Vagina (tissue), 2 donors: ENCODE measurements at regions not wholly inside any gene's neighbourhood (a gene's known extent, or its start where the extent isn't known, plus 50 kb on each side); places are given as distances from the start of the nearest gene placed in this dataset.
"Not testable (repeated sequence)": the region's sequence is repeated elsewhere in the genome, so short reads cannot be mapped to it uniquely, and the experiment has no call there.

ENCODE experiments used
- DNase-seq, 2 donors: peaks; one replicate each; pipeline ENCODE4 v3.0.0-alpha.2; 2017; ENCODE audit errors: extremely low spot score in 2 of 2
- H3K27ac ChIP-seq: fragments of 200-600 bp; sonication (generic); one replicate; pipeline ENCODE4 v1.5.1; 2019
- H3K27me3 ChIP-seq: fragments of 200-600 bp; sonication (generic); one replicate; pipeline ENCODE4 v1.5.1; 2019
- H3K36me3 ChIP-seq, 2 donors: fragments of 200-600 bp; sonication (generic); one replicate each; pipeline ENCODE4 v1.5.1; 2017 to 2019
- H3K4me1 ChIP-seq: fragments of 200-600 bp; sonication (generic); one replicate; pipeline ENCODE4 v1.5.1; 2019
- H3K4me3 ChIP-seq, 2 donors: fragments of 200-600 bp; sonication (generic); 1 replicate in 1 of 2; 2 replicates in 1 of 2; pipeline ENCODE4 v1.5.1; 2016 to 2019
- H3K9me3 ChIP-seq: fragments of 200-600 bp; sonication (generic); one replicate; pipeline ENCODE4 v1.5.1; 2019
- POLR2A ChIP-seq, 2 donors: fragments of 450-650 bp; IDR thresholded peaks; one replicate each; pipeline ENCODE4 v1.6.1; 2017; ENCODE audit warnings: antibody characterized with exemption in 2 of 2, mild to moderate bottlenecking in 2 of 2, moderate library complexity in 2 of 2
- POLR2AphosphoS5 ChIP-seq, 2 donors: sonication (generic); formaldehyde crosslinking; IDR thresholded peaks; one replicate each; pipeline ENCODE4 v1.9.0; 2017; ENCODE audit warnings: antibody characterized with exemption in 2 of 2, mild to moderate bottlenecking in 2 of 2, low read depth in 1 of 2; ENCODE audit not compliant: insufficient read depth in 1 of 2
- intact Hi-C: fragments of 100-400 bp; cut with DNase I; formaldehyde crosslinking; loops from one replicate; pipeline ENCODE4 v1.15.1; 2023
- TF ChIP-seq, protein P1 (sequence below), 3 experiments: fragments of 450-650 bp in 2 of 3; fragments of 200-600 bp in 1 of 3; sonication (generic) in 1 of 3; IDR thresholded peaks; one replicate each; pipeline ENCODE4 v1.5.1; 2017 to 2019; ENCODE audit warnings: antibody characterized with exemption in 3 of 3, mild to moderate bottlenecking in 2 of 3, moderate library complexity in 2 of 3

DNA sequence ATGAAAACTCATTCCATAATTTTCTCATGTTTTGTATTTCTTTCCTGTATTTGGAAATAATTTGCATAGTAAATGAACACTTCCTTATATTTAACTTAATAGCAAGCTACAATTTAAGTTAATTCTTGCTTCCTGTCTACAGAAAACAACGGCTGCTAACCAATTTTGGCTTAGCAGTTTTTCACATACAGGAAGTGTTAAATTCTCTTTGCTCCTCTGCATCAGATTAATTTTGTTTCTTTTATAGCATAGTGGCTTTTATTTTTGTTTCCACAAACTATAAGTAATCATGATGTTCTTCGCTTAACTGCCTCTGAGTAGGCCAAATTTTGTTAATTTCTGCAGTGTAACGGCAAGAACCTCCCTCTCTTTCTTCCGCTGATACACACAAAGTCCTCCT lies 182.9 kb downstream of the ALX1 start:
- no peak overlapping the region for H3K27ac ChIP-seq
- peaks cover 22% of the 10 kb centered on the region for H3K4me1 ChIP-seq
- H3K4me3 ChIP-seq: no peak overlapping the region
- TF ChIP-seq, protein P1, sequence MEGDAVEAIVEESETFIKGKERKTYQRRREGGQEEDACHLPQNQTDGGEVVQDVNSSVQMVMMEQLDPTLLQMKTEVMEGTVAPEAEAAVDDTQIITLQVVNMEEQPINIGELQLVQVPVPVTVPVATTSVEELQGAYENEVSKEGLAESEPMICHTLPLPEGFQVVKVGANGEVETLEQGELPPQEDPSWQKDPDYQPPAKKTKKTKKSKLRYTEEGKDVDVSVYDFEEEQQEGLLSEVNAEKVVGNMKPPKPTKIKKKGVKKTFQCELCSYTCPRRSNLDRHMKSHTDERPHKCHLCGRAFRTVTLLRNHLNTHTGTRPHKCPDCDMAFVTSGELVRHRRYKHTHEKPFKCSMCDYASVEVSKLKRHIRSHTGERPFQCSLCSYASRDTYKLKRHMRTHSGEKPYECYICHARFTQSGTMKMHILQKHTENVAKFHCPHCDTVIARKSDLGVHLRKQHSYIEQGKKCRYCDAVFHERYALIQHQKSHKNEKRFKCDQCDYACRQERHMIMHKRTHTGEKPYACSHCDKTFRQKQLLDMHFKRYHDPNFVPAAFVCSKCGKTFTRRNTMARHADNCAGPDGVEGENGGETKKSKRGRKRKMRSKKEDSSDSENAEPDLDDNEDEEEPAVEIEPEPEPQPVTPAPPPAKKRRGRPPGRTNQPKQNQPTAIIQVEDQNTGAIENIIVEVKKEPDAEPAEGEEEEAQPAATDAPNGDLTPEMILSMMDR (IDR thresholded peaks at IDR 0.05): no peak
- TF ChIP-seq POLR2A (IDR thresholded peaks at IDR 0.05) (no peak), POLR2AphosphoS5 (IDR thresholded peaks at IDR 0.05; ENCODE audit: insufficient read depth in 1 of 2, low read depth in 1 of 2) (no peak)
- H3K27me3 ChIP-seq: no peaks in the 10 kb centered on the region
- H3K9me3 ChIP-seq: no peaks in the 10 kb centered on the region
- intact Hi-C loops: no loop called here
- H3K36me3 ChIP-seq: no peaks in the 10 kb centered on the region
- DNase-seq: no peak

DNA sequence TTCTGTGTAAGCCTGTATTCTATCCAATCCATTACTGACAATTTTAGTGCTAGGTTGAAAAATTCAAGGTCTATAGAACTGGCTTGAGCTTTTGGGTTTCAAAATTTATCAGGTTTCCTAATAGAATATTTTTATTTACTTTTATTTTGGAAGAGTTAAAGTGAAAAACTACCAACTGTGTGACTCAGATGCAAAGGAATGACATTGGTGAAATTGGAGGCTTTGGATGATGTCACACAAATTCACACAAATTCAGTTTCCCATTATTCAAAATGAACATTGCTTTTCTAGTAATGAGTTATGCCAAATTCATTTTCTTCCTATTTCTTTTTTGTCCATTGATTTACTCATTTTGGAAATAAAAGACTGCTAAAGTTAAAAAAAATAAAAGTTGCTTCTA lies 186.9 kb downstream of the ALX1 start:
- Histone ChIP-seq H3K36me3 (no peaks in the 10 kb centered on the region), H3K27me3 (no peaks in the 10 kb centered on the region), H3K9me3 (no peaks in the 10 kb centered on the region), H3K4me1 (peaks cover 22% of the 10 kb centered on the region), H3K27ac (no peak overlapping the region), H3K4me3 (no peak overlapping the region)
- DNase-seq: no peak
- TF ChIP-seq POLR2A (IDR thresholded peaks at IDR 0.05) (no peak), POLR2AphosphoS5 (IDR thresholded peaks at IDR 0.05; ENCODE audit: insufficient read depth in 1 of 2, low read depth in 1 of 2) (no peak)
- TF ChIP-seq, protein P1 (IDR thresholded peaks at IDR 0.05): no peak
- intact Hi-C loops: no loop called here

DNA sequence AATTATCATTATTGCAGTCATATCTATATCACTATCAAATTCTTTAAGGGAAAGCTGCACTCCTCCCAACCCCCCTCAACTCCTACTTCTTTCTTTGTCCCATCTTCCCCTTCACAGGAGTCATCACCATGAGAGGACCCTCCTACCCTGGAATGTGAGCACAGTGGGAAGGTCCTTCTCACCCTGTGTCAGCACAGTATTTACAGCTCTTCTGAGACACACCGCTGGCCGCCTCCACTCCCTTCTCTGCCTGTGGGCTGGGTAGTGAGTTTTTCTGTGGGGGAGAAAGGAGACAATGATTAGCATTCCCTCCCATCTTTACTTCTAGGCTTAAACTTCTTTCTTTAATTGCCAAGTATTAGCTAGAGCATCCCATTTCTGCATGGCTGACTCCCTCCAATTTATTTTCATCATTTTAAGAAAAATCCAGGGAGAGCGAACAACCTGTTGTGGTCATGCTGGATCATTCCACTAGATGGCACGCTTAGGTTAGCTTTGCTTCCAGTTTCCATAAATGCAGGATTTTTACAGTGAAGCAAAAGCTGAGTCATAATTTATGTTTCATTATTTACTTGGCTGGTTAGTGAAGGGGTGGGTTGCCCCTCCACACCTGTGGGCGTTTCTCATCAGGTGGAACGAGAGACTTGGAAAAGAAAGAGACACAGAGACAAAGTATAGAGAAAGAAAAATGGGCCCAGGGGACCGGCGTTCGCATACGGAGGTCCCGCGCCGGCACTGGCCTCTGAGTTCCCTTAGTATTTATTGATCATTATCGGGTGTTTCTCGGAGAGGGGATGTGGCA lies 188.5 kb downstream of the ALX1 start:
- Histone ChIP-seq H3K27me3 (no peaks in the 10 kb centered on the region), H3K27ac (no peak overlapping the region), H3K9me3 (no peaks in the 10 kb centered on the region), H3K4me1 (peaks cover 22% of the 10 kb centered on the region), H3K4me3 (peak overlapping the region; percentile 8 to 33), H3K36me3 (no peaks in the 10 kb centered on the region)
- no peak for DNase-seq
- TF ChIP-seq, protein P1 (IDR thresholded peaks at IDR 0.05): peak; percentile 14 to 68 (median 49)
- TF ChIP-seq POLR2AphosphoS5 (IDR thresholded peaks at IDR 0.05; ENCODE audit: insufficient read depth in 1 of 2, low read depth in 1 of 2) (peak in 1 of 2 donors; percentile 37), POLR2A (IDR thresholded peaks at IDR 0.05) (no peak)
- intact Hi-C loops: no loop called here

DNA sequence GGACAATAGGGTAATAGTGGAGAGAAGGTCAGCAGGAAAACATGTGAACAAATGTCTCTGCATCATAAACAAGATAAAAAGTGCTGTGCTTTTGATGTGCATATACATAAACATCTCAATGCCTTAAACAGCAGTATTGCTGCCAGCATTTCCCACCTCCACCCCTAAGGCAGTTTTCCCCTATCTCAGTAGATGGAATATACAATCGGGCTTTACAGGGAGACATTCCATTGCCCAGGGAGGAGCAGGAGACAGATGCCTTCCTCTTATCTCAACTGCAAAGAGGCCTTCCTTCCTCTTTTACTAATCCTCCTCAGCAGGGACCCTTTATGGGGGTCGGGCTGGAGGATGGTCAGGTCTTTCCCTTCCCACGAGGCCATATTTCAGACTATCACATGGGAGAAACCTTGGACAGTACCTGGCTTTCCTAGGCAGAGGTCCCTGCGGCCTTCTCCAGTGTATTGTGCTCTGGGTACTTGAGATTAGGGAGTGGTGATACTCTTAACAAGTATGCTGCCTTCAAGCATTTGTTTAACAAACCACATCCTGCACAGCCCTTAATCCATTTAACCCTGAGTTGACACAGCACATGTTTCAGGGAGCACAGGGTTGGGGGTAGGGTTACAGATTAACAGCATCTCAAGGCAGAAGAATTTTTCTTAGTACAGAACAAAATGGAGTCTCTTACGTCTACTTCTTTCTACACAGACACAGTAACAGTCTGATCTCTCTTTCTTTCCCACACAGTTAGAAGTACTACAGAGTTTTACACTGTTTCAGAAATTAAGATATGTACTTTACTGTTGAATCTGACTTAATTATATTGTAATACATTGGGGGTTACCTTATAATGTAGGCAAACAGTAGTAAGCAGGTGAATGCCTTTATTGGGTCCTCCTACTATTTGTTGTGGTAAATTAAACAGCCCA lies 189.4 kb downstream of the ALX1 start:
- not testable (repeated sequence) for H3K27ac ChIP-seq, H3K9me3 ChIP-seq, H3K27me3 ChIP-seq, DNase-seq, H3K36me3 ChIP-seq
- Histone ChIP-seq H3K4me3 (peak overlapping the region; percentile 8 to 33), H3K4me1 (peaks cover 22% of the 10 kb centered on the region)
- intact Hi-C loops: loop anchor here (5.0 kb wide), 1 partner anchor 398 kb away; no protein-coding TSS in a partner anchor

DNA sequence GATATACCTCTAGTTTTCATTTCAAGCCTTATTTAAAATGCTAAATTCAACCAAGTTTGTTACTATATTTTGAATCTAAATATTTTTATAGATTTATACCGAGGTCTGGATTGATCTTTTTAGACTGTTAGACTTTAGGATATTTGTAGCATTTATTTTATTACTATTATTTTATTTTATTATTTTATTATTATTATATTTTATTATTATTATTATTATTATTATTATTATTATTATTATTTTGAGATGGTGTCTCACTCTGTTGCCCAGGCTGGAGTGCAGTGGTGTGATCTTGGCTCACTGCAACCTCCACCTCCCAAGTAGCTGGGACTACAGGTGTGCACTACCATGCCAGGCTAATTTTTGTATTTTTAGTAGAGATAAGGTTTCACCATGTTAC lies 195.3 kb downstream of the ALX1 start:
- H3K9me3 ChIP-seq, H3K36me3 ChIP-seq, H3K27ac ChIP-seq, DNase-seq, H3K4me3 ChIP-seq, intact Hi-C loops, H3K4me1 ChIP-seq, H3K27me3 ChIP-seq: not testable (repeated sequence)
